T-cell (primary cell): ENCODE measurements at regions not wholly inside any gene's neighbourhood (a gene's known extent, or its start where the extent isn't known, plus 50 kb on each side); places are given as distances from the start of the nearest gene placed in this dataset.

Source experiments
- ATAC-seq, 4 experiments: fragments of 200-7000 bp in 3 of 4; fragments of 150-1000 bp in 1 of 4; cut with Tn5 transposase; replicated peaks in 1 of 4; 1 replicate in 3 of 4; 2 replicates in 1 of 4; pipeline ENCODE4 v1.10.0; 2021; ENCODE audit warnings: moderate library complexity in 3 of 4, mild to moderate bottlenecking in 2 of 4, moderate number of reproducible peaks in 1 of 4
- CTCF ChIA-PET, 2 donors: fragments of 300-600 bp; sonication (Branson Sonifier 250); formaldehyde crosslinking; loops; one replicate each; lab custom pipeline; 2022; ENCODE audit warnings: antibody characterized with exemption in 2 of 2; lab: Charles Lee
- POLR2A ChIA-PET, 2 donors: fragments of 300-600 bp; sonication (Branson Sonifier 250); formaldehyde crosslinking; loops; one replicate each; lab custom pipeline; 2022; ENCODE audit warnings: antibody characterized with exemption in 2 of 2; lab: Charles Lee
- DNase-seq, 35 experiments: peaks; one replicate each; pipeline versions ENCODE4 v3.0.0 to v3.0.0-alpha.2; 2013 to 2023
- H3K27ac ChIP-seq: one replicate; pipeline ENCODE4 v1.5.1; 2013; ENCODE audit warnings: low read length
- H3K27me3 ChIP-seq, 2 experiments: replicated peaks in 1 of 2; 1 replicate in 1 of 2; 2 replicates in 1 of 2; pipeline versions ENCODE4 v1.6.1 to v1.7.0; 2013; ENCODE audit warnings: low read length in 1 of 2, mixed read lengths in 1 of 2; ENCODE audit not compliant: control insufficient read depth in 2 of 2, insufficient read depth in 2 of 2; ENCODE audit errors: extremely low read depth in 1 of 2
- H3K36me3 ChIP-seq, 2 donors: 1 replicate in 1 of 2; 2 replicates in 1 of 2; pipeline versions ENCODE4 v1.6.1 to v1.7.0; 2013; ENCODE audit warnings: low read length in 1 of 2; ENCODE audit not compliant: control insufficient read depth in 2 of 2, insufficient read depth in 1 of 2; ENCODE audit errors: extremely low read depth in 1 of 2
- H3K4me1 ChIP-seq, 2 experiments: 1 replicate in 1 of 2; 2 replicates in 1 of 2; pipeline versions ENCODE4 v1.6.1 to v1.7.0; 2013; ENCODE audit warnings: low read length in 2 of 2, mixed read lengths in 1 of 2; ENCODE audit not compliant: insufficient read depth in 2 of 2, control insufficient read depth in 1 of 2; ENCODE audit errors: extremely low read depth in 1 of 2
- H3K4me3 ChIP-seq, 2 donors: 1 replicate in 1 of 2; 2 replicates in 1 of 2; pipeline versions ENCODE4 v1.5.1 to v1.7.0; 2013; ENCODE audit warnings: mild to moderate bottlenecking in 2 of 2, low read length in 1 of 2, moderate library complexity in 1 of 2; ENCODE audit not compliant: control insufficient read depth in 1 of 2; ENCODE audit errors: extremely low read depth in 1 of 2
- H3K9me3 ChIP-seq: 2 replicates; pipeline ENCODE4 v1.7.0; 2013
- H3K27ac Mint-ChIP-seq, 2 donors: one replicate each; pipeline ENCODE4 v1.8.0; 2020 to 2021; ENCODE audit warnings: mild to moderate bottlenecking in 2 of 2, mixed read lengths in 2 of 2
- H3K27me3 Mint-ChIP-seq, 2 donors: one replicate each; pipeline ENCODE4 v1.8.0; 2021 to 2022; ENCODE audit warnings: mixed read lengths in 2 of 2
- H3K36me3 Mint-ChIP-seq: one replicate; pipeline ENCODE4 v1.8.0; 2021; ENCODE audit warnings: mixed read lengths
- H3K4me1 Mint-ChIP-seq, 3 donors: one replicate each; pipeline ENCODE4 v1.8.0; 2020 to 2022; ENCODE audit warnings: mixed read lengths in 3 of 3, mild to moderate bottlenecking in 1 of 3
- H3K4me3 Mint-ChIP-seq, 3 donors: one replicate each; pipeline ENCODE4 v1.8.0; 2020 to 2022; ENCODE audit warnings: mild to moderate bottlenecking in 3 of 3, mixed read lengths in 3 of 3, moderate library complexity in 3 of 3
- H3K9me3 Mint-ChIP-seq, 3 donors: one replicate each; pipeline ENCODE4 v1.8.0; 2020 to 2022; ENCODE audit warnings: mixed read lengths in 3 of 3
- WGBS: methylation state at CpG from one replicate; pipeline ENCODE4 v1.1.5; 2013; ENCODE audit warnings: missing lambda C conversion rate; ENCODE audit not compliant: insufficient coverage; 5-methylcytosine and 5-hydroxymethylcytosine counted together

DNA sequence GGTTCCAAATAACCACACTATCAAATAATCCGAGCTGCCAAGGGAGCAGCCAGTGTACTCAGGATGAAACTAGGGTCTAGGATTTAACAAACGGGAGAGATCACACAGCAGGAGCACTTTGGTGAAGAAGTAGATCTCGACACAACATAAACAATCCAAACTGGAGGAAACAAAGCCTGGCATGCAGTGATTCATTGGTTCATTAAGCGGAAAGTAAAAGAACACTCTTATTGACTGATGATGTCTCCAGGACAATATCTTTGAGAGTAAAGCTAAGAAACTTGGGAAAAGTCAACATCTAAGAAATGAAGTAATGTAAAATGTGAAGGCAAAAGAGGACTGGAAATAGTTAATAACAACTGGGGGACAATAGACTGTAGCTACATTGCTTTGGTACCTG, 1478.3 kb upstream of the CDH9 start:
- no peak for DNase-seq
- H3K4me3 ChIP-seq = no peak overlapping the region
- Mint-ChIP-seq H3K27me3 (no peaks in the 10 kb centered on the region), H3K9me3 (peaks cover 14 to 26% (median 24%) of the 10 kb centered on the region in 3 donors), H3K4me3 (no peak overlapping the region), H3K27ac (no peak overlapping the region), H3K36me3 (no peaks in the 10 kb centered on the region), H3K4me1 (no peaks in the 10 kb centered on the region)
- ChIA-PET POLR2A (no interaction called here), CTCF (no interaction called here)
- WGBS = 86% methylated on average over 1 of the region's 4 CpGs
- H3K9me3 ChIP-seq = no peaks in the 10 kb centered on the region
- H3K36me3 ChIP-seq = no peaks in the 10 kb centered on the region
- H3K27ac ChIP-seq = no peak overlapping the region
- H3K4me1 ChIP-seq = no peaks in the 10 kb centered on the region
- H3K27me3 ChIP-seq = no peaks in the 10 kb centered on the region
- no peak for ATAC-seq

GRCh38 chr5:28512648-28513047, 1474.3 kb upstream of the CDH9 start:
- H3K27me3 Mint-ChIP-seq = no peaks in the 10 kb centered on the region
- H3K27ac ChIP-seq = no peak overlapping the region
- POLR2A ChIA-PET = no interaction called here
- no peaks in the 10 kb centered on the region for H3K9me3 ChIP-seq
- no peak overlapping the region for H3K4me3 Mint-ChIP-seq
- no peaks in the 10 kb centered on the region for H3K36me3 Mint-ChIP-seq
- H3K36me3 ChIP-seq = no peaks in the 10 kb centered on the region
- DNase-seq = no peak
- WGBS = 20% methylated on average over 1 of the region's 4 CpGs
- H3K27me3 ChIP-seq = no peaks in the 10 kb centered on the region
- H3K4me1 Mint-ChIP-seq = no peaks in the 10 kb centered on the region
- H3K4me3 ChIP-seq = no peak overlapping the region
- H3K9me3 Mint-ChIP-seq = peaks cover 6 to 12% (median 10%) of the 10 kb centered on the region in 3 donors
- CTCF ChIA-PET = interaction anchor here in 1 of 2 donors (0.7 kb wide), 1 partner anchor 20 kb away, joined by 3 read pairs; no protein-coding TSS in a partner anchor
- ATAC-seq = no peak
- no peak overlapping the region for H3K27ac Mint-ChIP-seq
- H3K4me1 ChIP-seq = no peaks in the 10 kb centered on the region

- no peaks in the 10 kb centered on the region for H3K4me1 ChIP-seq
- ChIA-PET POLR2A (no interaction called here), CTCF (no interaction called here)
- no peak overlapping the region for H3K4me3 ChIP-seq
- no peaks in the 10 kb centered on the region for H3K27me3 ChIP-seq
- H3K27ac ChIP-seq = no peak overlapping the region
- H3K9me3 ChIP-seq = no peaks in the 10 kb centered on the region
- no peak overlapping the region for H3K4me3 Mint-ChIP-seq
- H3K9me3 Mint-ChIP-seq = peaks cover 9 to 12% (median 9%) of the 10 kb centered on the region in 3 donors
- DNase-seq = no peak
- no peaks in the 10 kb centered on the region for H3K36me3 ChIP-seq
- ATAC-seq = no peak
- H3K27ac Mint-ChIP-seq = no peak overlapping the region
- no peaks in the 10 kb centered on the region for H3K27me3 Mint-ChIP-seq
- no peaks in the 10 kb centered on the region for H3K36me3 Mint-ChIP-seq
- H3K4me1 Mint-ChIP-seq = no peaks in the 10 kb centered on the region
- no CpG with 5 or more reads among the region's 1 CpG for WGBS
Observed at GRCh38 chr5:28505121-28505520, 1466.7 kb upstream of the CDH9 start.

DNA sequence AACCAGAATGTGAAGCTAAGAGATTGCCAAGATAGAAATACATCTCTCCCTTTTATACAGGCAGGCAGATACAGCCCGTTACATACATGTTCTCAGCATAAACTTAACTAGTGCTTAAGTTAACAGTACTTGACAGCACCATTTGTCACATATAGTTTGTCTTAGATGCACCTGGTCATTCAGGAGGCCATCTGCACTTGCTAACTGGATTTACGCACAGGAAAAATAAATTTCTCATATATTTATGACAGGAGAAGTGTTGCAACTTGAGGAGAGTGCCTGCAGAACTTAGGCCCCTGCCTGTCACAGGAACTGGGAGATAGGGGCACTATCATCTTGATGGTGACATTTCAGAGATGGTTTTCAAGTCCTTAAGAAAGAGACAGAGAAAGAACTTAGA, 1462.1 kb upstream of the CDH9 start:
- DNase-seq (no peak), ATAC-seq (no peak)
- no peaks in the 10 kb centered on the region for H3K27me3 Mint-ChIP-seq
- H3K9me3 Mint-ChIP-seq = peaks cover 12 to 15% (median 15%) of the 10 kb centered on the region in 3 donors
- no CpG with 5 or more reads among the region's 2 CpGs for WGBS
- H3K4me3 Mint-ChIP-seq = no peak overlapping the region
- H3K27ac Mint-ChIP-seq = no peak overlapping the region
- no peaks in the 10 kb centered on the region for H3K36me3 Mint-ChIP-seq
- Histone ChIP-seq H3K4me1 (no peaks in the 10 kb centered on the region), H3K4me3 (no peak overlapping the region), H3K27ac (no peak overlapping the region), H3K36me3 (no peaks in the 10 kb centered on the region), H3K27me3 (no peaks in the 10 kb centered on the region), H3K9me3 (no peaks in the 10 kb centered on the region)
- ChIA-PET CTCF (no interaction called here), POLR2A (no interaction called here)
- no peaks in the 10 kb centered on the region for H3K4me1 Mint-ChIP-seq

GRCh38 chr5:28499766-28500290, 1461.4 kb upstream of the CDH9 start:
- POLR2A ChIA-PET = no interaction called here
- no peaks in the 10 kb centered on the region for H3K27me3 Mint-ChIP-seq
- H3K27ac Mint-ChIP-seq = no peak overlapping the region
- no peak overlapping the region for H3K4me3 Mint-ChIP-seq
- Histone ChIP-seq H3K4me1 (no peaks in the 10 kb centered on the region), H3K27ac (no peak overlapping the region), H3K36me3 (no peaks in the 10 kb centered on the region), H3K27me3 (no peaks in the 10 kb centered on the region), H3K4me3 (no peak overlapping the region), H3K9me3 (no peaks in the 10 kb centered on the region)
- H3K36me3 Mint-ChIP-seq = no peaks in the 10 kb centered on the region
- CTCF ChIA-PET = no interaction called here
- no peak for DNase-seq
- H3K9me3 Mint-ChIP-seq = peaks cover 9 to 12% (median 10%) of the 10 kb centered on the region in 3 donors
- no peaks in the 10 kb centered on the region for H3K4me1 Mint-ChIP-seq
- no peak for ATAC-seq

GRCh38 chr5:28495876-28496275, 1457.5 kb upstream of the CDH9 start:
- Histone ChIP-seq H3K4me1 (no peaks in the 10 kb centered on the region), H3K36me3 (no peaks in the 10 kb centered on the region), H3K9me3 (no peaks in the 10 kb centered on the region), H3K27ac (no peak overlapping the region), H3K4me3 (no peak overlapping the region), H3K27me3 (no peaks in the 10 kb centered on the region)
- no peak overlapping the region for H3K4me3 Mint-ChIP-seq
- ATAC-seq (no peak), DNase-seq (no peak)
- no peak overlapping the region for H3K27ac Mint-ChIP-seq
- WGBS = no CpG with 5 or more reads among the region's 3 CpGs
- H3K36me3 Mint-ChIP-seq = no peaks in the 10 kb centered on the region
- H3K4me1 Mint-ChIP-seq = no peaks in the 10 kb centered on the region
- H3K9me3 Mint-ChIP-seq = peaks cover 9 to 33% (median 14%) of the 10 kb centered on the region in 3 donors
- POLR2A ChIA-PET = no interaction called here
- CTCF ChIA-PET = interaction anchor here in 1 of 2 donors (0.6 kb wide), 1 partner anchor 626 kb away, joined by 3 read pairs; no protein-coding TSS in a partner anchor
- H3K27me3 Mint-ChIP-seq = no peaks in the 10 kb centered on the region

GRCh38 chr5:28493456-28493855, 1455.1 kb upstream of the CDH9 start:
- Mint-ChIP-seq H3K4me1 (no peaks in the 10 kb centered on the region), H3K27me3 (no peaks in the 10 kb centered on the region), H3K36me3 (no peaks in the 10 kb centered on the region), H3K9me3 (peaks cover 18 to 41% (median 19%) of the 10 kb centered on the region in 3 donors), H3K4me3 (no peak overlapping the region), H3K27ac (no peak overlapping the region)
- H3K36me3 ChIP-seq = no peaks in the 10 kb centered on the region
- no peak overlapping the region for H3K4me3 ChIP-seq
- no peaks in the 10 kb centered on the region for H3K27me3 ChIP-seq
- H3K9me3 ChIP-seq = no peaks in the 10 kb centered on the region
- ATAC-seq (no peak), DNase-seq (no peak)
- no CpG with 5 or more reads among the region's 1 CpG for WGBS
- no peak overlapping the region for H3K27ac ChIP-seq
- POLR2A ChIA-PET = no interaction called here
- H3K4me1 ChIP-seq = no peaks in the 10 kb centered on the region
- CTCF ChIA-PET = no interaction called here
